Ovary (tissue), 3 donors: ENCODE measurements at regions not wholly inside any gene's neighbourhood (a gene's known extent, or its start where the extent isn't known, plus 50 kb on each side); places are given as distances from the start of the nearest gene placed in this dataset.
"Not testable (repeated sequence)": the region's sequence is repeated elsewhere in the genome, so short reads cannot be mapped to it uniquely, and the experiment has no call there.

Experiments used
- CTCF ChIP-seq, 3 donors: fragments of 450-650 bp in 2 of 3; fragments of 200-600 bp in 1 of 3; IDR thresholded peaks; one replicate each; pipeline versions ENCODE4 v1.5.1 to v1.8.0; 2016 to 2022; ENCODE audit warnings: antibody characterized with exemption in 3 of 3, mild to moderate bottlenecking in 1 of 3
- EP300 ChIP-seq: sonication (generic); formaldehyde crosslinking; IDR thresholded peaks from one replicate; pipeline ENCODE4 v1.6.1; 2017; ENCODE audit warnings: antibody characterized with exemption
- POLR2A ChIP-seq: fragments of 450-650 bp; IDR thresholded peaks from one replicate; pipeline ENCODE4 v1.6.1; 2017; ENCODE audit warnings: antibody characterized with exemption, mild to moderate bottlenecking, moderate library complexity
- donor health status: DM: no; HTN: no; CAD: no.

GRCh38 chr13:61266896-61267295 lies 148.8 kb downstream of the PCDH20 start:
- TF ChIP-seq CTCF (IDR thresholded peaks at IDR 0.05); EP300; POLR2A: not testable (repeated sequence)
